H1 (cell line): ENCODE measurements at regions not wholly inside any gene's neighbourhood (a gene's known extent, or its start where the extent isn't known, plus 50 kb on each side); places are given as distances from the start of the nearest gene placed in this dataset.

ENCODE experiments used
- CTCF ChIA-PET: fragments of 300-600 bp; sonication (Branson Sonifier 250); formaldehyde crosslinking; loops from one replicate; lab custom pipeline; 2021; ENCODE audit not compliant: partially characterized antibody; lab: Charles Lee
- POLR2A ChIA-PET: fragments of 300-600 bp; sonication (Branson Sonifier 250); formaldehyde crosslinking; loops from one replicate; lab custom pipeline; 2021; ENCODE audit warnings: inconsistent platforms; ENCODE audit not compliant: partially characterized antibody; lab: Charles Lee
- DNase-seq, 2 experiments: peaks; one replicate each; pipeline versions ENCODE4 v3.0.0 to v3.0.0-alpha.2; 2010 to 2022; ENCODE audit warnings: low spot score in 2 of 2, low read depth in 1 of 2, mixed read lengths in 1 of 2
- FAIRE-seq: peaks from 2 replicates; lab custom pipeline; 2011; peaks lifted over from hg19 to GRCh38; lab: Jason Lieb, UNC
- H2AFZ ChIP-seq: 2 replicates; pipeline ENCODE4 v1.8.1; 2012; ENCODE audit warnings: low read length, inconsistent platforms
- H2AK5ac ChIP-seq: 2 replicates; pipeline ENCODE4 v1.6.1; 2013; ENCODE audit warnings: low read depth, low read length
- H2BK120ac ChIP-seq: replicated peaks from 2 replicates; pipeline ENCODE3; 2013; ENCODE audit warnings: low read depth, low read length, inconsistent platforms
- H2BK12ac ChIP-seq: 2 replicates; pipeline ENCODE4 v1.6.1; 2013; ENCODE audit warnings: low read depth, low read length
- H2BK15ac ChIP-seq: 2 replicates; pipeline ENCODE4 v1.6.1; 2013; ENCODE audit warnings: low read length
- H2BK20ac ChIP-seq: 2 replicates; pipeline ENCODE4 v1.6.1; 2013; ENCODE audit warnings: low read length
- H2BK5ac ChIP-seq: 2 replicates; pipeline ENCODE4 v1.6.1; 2013; ENCODE audit warnings: low read depth, low read length
- H3K14ac ChIP-seq: 2 replicates; pipeline ENCODE4 v1.6.1; 2013; ENCODE audit warnings: inconsistent platforms; ENCODE audit not compliant: insufficient read length
- H3K18ac ChIP-seq: 2 replicates; pipeline ENCODE4 v1.6.1; 2013; ENCODE audit warnings: low read length; ENCODE audit errors: extremely low read depth
- H3K23ac ChIP-seq: 2 replicates; pipeline ENCODE4 v1.6.1; 2013; ENCODE audit warnings: inconsistent platforms; ENCODE audit not compliant: insufficient read length
- H3K23me2 ChIP-seq: 2 replicates; pipeline ENCODE4 v1.6.1; 2013; ENCODE audit warnings: low read depth, low read length
- H3K27ac ChIP-seq: 2 replicates; pipeline ENCODE4 v1.6.1; 2011; ENCODE audit warnings: low read depth, low read length, inconsistent platforms
- H3K27me3 ChIP-seq, 4 experiments: replicated peaks in 1 of 4; 1 replicate in 1 of 4; 2 replicates in 3 of 4; pipeline versions ENCODE4 v1.6.1 to v1.8.1; 2011 to 2013; ENCODE audit warnings: low read length in 3 of 4, mild to moderate bottlenecking in 3 of 4, inconsistent platforms in 2 of 4, mixed read lengths in 2 of 4, moderate library complexity in 1 of 4; ENCODE audit not compliant: control insufficient read depth in 3 of 4, insufficient read depth in 3 of 4; ENCODE audit errors: extremely low read depth in 1 of 4
- H3K36me3 ChIP-seq, 4 experiments: 2 replicates each; pipeline versions ENCODE4 v1.6.1 to v1.8.1; 2011 to 2013; ENCODE audit warnings: mild to moderate bottlenecking in 4 of 4, low read length in 3 of 4, moderate library complexity in 2 of 4, control low read depth in 1 of 4, inconsistent platforms in 1 of 4; ENCODE audit not compliant: insufficient read depth in 4 of 4, control insufficient read depth in 2 of 4
- H3K4ac ChIP-seq: replicated peaks from 2 replicates; pipeline ENCODE3; 2013; ENCODE audit warnings: low read length, low read depth, mixed read lengths, inconsistent platforms; ENCODE audit not compliant: insufficient read length
- H3K4me1 ChIP-seq, 4 experiments: replicated peaks in 1 of 4; 1 replicate in 1 of 4; 2 replicates in 3 of 4; pipeline versions ENCODE4 v1.6.1 to v1.8.1; 2011 to 2013; ENCODE audit warnings: low read length in 3 of 4, inconsistent platforms in 2 of 4, mixed read lengths in 1 of 4; ENCODE audit not compliant: insufficient read depth in 4 of 4, control insufficient read depth in 3 of 4
- H3K4me2 ChIP-seq, 2 experiments: 2 replicates each; pipeline versions ENCODE4 v1.6.1 to v1.8.1; 2011 to 2013; ENCODE audit warnings: low read depth in 2 of 2, low read length in 2 of 2, control low read depth in 1 of 2, inconsistent platforms in 1 of 2, mild to moderate bottlenecking in 1 of 2; ENCODE audit not compliant: insufficient read depth in 1 of 2
- H3K4me3 ChIP-seq, 4 experiments: fragments of 200-600, 300-600 bp in 1 of 4; sonication (generic), shearing (Covaris generic), sonication (Bioruptor Twin) in 1 of 4; 2 replicates each; pipeline versions ENCODE4 v1.5.1 to v1.8.1; 2011 to 2016; ENCODE audit warnings: low read length in 4 of 4, low read depth in 3 of 4, control low read depth in 2 of 4, inconsistent platforms in 2 of 4, mild to moderate bottlenecking in 2 of 4, mixed read lengths in 1 of 4, moderate library complexity in 1 of 4; ENCODE audit not compliant: insufficient read depth in 2 of 4; ENCODE audit errors: extremely low read depth in 1 of 4
- H3K56ac ChIP-seq: replicated peaks from 2 replicates; pipeline ENCODE3; 2013; ENCODE audit warnings: low read depth, mild to moderate bottlenecking, mixed read lengths, low read length, inconsistent platforms; ENCODE audit not compliant: insufficient read length
- H3K79me1 ChIP-seq: 2 replicates; pipeline ENCODE4 v1.6.1; 2013; ENCODE audit warnings: low read depth, low read length, control low read depth
- H3K79me2 ChIP-seq, 2 experiments: 2 replicates each; pipeline versions ENCODE4 v1.6.1 to v1.8.1; 2012 to 2013; ENCODE audit warnings: low read length in 2 of 2, mild to moderate bottlenecking in 2 of 2, inconsistent platforms in 1 of 2; ENCODE audit not compliant: insufficient read depth in 2 of 2, control insufficient read depth in 1 of 2
- H3K9ac ChIP-seq, 4 experiments: replicated peaks in 1 of 4; 1 replicate in 1 of 4; 2 replicates in 3 of 4; pipeline versions ENCODE4 v1.6.1 to v1.8.1; 2011 to 2013; ENCODE audit warnings: low read depth in 3 of 4, low read length in 3 of 4, control low read depth in 2 of 4, mild to moderate bottlenecking in 2 of 4, moderate library complexity in 2 of 4, inconsistent platforms in 1 of 4; ENCODE audit errors: extremely low read depth in 1 of 4
- H3K9me3 ChIP-seq, 2 experiments: 2 replicates each; pipeline versions ENCODE4 v1.6.1 to v1.8.1; 2012 to 2013; ENCODE audit warnings: mild to moderate bottlenecking in 2 of 2, moderate library complexity in 2 of 2, control low read depth in 1 of 2, inconsistent platforms in 1 of 2, low read depth in 1 of 2, low read length in 1 of 2, mixed read lengths in 1 of 2; ENCODE audit not compliant: insufficient read depth in 2 of 2
- H4K20me1 ChIP-seq, 2 experiments: replicated peaks in 1 of 2; 2 replicates each; pipeline versions ENCODE3 to v1.8.1; 2011 to 2013; ENCODE audit warnings: inconsistent platforms in 2 of 2, low read length in 2 of 2, mild to moderate bottlenecking in 1 of 2; ENCODE audit not compliant: insufficient read depth in 2 of 2, control insufficient read depth in 1 of 2
- H4K5ac ChIP-seq: 2 replicates; pipeline ENCODE4 v1.6.1; 2013; ENCODE audit warnings: low read length, low read depth, mixed read lengths, inconsistent platforms; ENCODE audit not compliant: insufficient read length
- H4K8ac ChIP-seq: 2 replicates; pipeline ENCODE4 v1.8.0; 2013; ENCODE audit warnings: mild to moderate bottlenecking, moderate library complexity, low read length, inconsistent platforms; ENCODE audit not compliant: insufficient read depth; ENCODE audit errors: extremely low read depth
- H4K91ac ChIP-seq: replicated peaks from 2 replicates; pipeline ENCODE3; 2013; ENCODE audit warnings: low read length, mixed read lengths, inconsistent platforms; ENCODE audit not compliant: insufficient read length
- CTBP2 ChIP-seq: IDR thresholded peaks from 2 replicates; pipeline ENCODE4 v1.7.0; 2011; ENCODE audit warnings: borderline replicate concordance, mild to moderate bottlenecking, moderate library complexity, mixed read lengths, low read length; ENCODE audit not compliant: insufficient read depth, insufficient read length
- JUN ChIP-seq: IDR thresholded peaks from 2 replicates; pipeline ENCODE4 v1.6.1; 2011; ENCODE audit warnings: low read depth, mild to moderate bottlenecking, improper control_type of control experiment, low read length
- POU5F1 ChIP-seq: IDR thresholded peaks from 2 replicates; pipeline ENCODE4 v1.6.1; 2011; ENCODE audit warnings: low read depth, mild to moderate bottlenecking, low read length, moderate library complexity
- RNF2 ChIP-seq: fragments of 200-900, 300-1000 bp; sonication (generic); IDR thresholded peaks from 2 replicates; pipeline ENCODE4 v1.7.1; 2016; ENCODE audit warnings: borderline replicate concordance, low read depth, mild to moderate bottlenecking, antibody characterized with exemption, low read length; ENCODE audit not compliant: poor library complexity, severe bottlenecking; ENCODE audit errors: missing control alignments
- SIRT6 ChIP-seq: IDR thresholded peaks from one replicate; pipeline ENCODE4 v1.7.1; 2012; ENCODE audit warnings: low read length, inconsistent platforms
- SP4 ChIP-seq: IDR thresholded peaks from 2 replicates; pipeline ENCODE4 v1.6.1; 2012; ENCODE audit warnings: low read length, inconsistent platforms
- TAF7 ChIP-seq: optimal IDR thresholded peaks from 2 replicates; pipeline ENCODE3; 2011; ENCODE audit warnings: low read depth, mild to moderate bottlenecking, inconsistent platforms, low read length, moderate library complexity, borderline replicate concordance
- WGBS, 2 experiments: shearing (Covaris generic) in 1 of 2; methylation state at CpG; one replicate each; pipeline versions ENCODE4 v1.1.6 to v1.1.7; 2013 to 2015; ENCODE audit warnings: low lambda C conversion rate in 2 of 2, mixed read lengths in 2 of 2, inconsistent platforms in 1 of 2, low coverage in 1 of 2, missing lambda C conversion rate in 1 of 2; ENCODE audit not compliant: insufficient replicate concordance in 2 of 2, insufficient coverage in 1 of 2, insufficient read length in 1 of 2; ENCODE audit errors: extremely low coverage in 1 of 2, missing lambda C conversion rate in 1 of 2; 5-methylcytosine and 5-hydroxymethylcytosine counted together

DNA sequence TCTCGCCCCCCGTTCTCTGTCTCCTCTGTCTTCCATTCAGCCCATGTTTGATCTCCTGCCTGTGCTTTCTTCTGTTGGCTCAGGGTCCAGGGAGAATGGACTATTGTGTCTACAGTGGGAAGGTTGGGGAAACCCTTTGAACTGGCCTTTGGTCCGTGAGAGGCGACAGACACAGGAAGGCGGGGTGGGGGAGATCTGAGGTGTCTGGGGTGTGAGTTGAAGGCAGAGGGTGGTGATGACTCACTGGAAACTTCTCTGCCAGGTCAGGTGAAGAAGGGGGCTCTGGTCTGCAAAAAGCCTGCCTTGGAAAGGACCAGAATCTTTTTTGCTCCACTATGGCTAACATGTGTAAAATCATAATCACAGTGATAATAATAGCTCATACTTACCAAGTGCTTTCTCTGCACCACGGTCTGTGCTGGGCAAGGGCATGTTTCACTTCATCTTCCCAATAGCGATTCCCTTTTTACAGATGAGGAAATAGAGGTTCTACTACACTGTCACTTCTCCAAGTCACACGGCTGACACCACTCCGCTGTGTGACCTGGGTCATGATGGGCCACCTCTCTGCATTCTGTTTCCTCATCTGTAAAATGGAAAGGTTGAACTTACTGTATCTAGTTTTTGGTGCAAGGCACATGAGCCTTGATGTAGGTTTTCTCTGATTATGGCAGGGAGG lies 99.8 kb upstream of the ALX4 start:
- Histone ChIP-seq H3K14ac (no peak overlapping the region), H2AK5ac (no peak overlapping the region), H4K8ac (no peak overlapping the region), H3K9ac (no peak overlapping the region), H3K56ac (no peak overlapping the region), H3K4me3 (no peak overlapping the region), H2BK120ac (no peak overlapping the region), H4K5ac (no peak overlapping the region), H2BK20ac (no peak overlapping the region), H4K20me1 (no peaks in the 10 kb centered on the region), H3K36me3 (no peaks in the 10 kb centered on the region), H3K9me3 (no peaks in the 10 kb centered on the region), H3K79me1 (no peaks in the 10 kb centered on the region), H3K4me2 (no peak overlapping the region), H3K79me2 (no peaks in the 10 kb centered on the region), H2BK15ac (no peak overlapping the region), H2AFZ (no peak overlapping the region), H3K4ac (no peak overlapping the region), H3K18ac (no peak overlapping the region), H3K23me2 (no peaks in the 10 kb centered on the region), H3K27me3 (no peaks in the 10 kb centered on the region), H3K27ac (no peak overlapping the region), H4K91ac (no peak overlapping the region), H3K23ac (no peak overlapping the region), H2BK5ac (no peak overlapping the region), H3K4me1 (no peaks in the 10 kb centered on the region; a peak in 1 of 7 replicates), H2BK12ac (no peak overlapping the region)
- ChIA-PET CTCF (interaction anchor here (0.8 to 5.5 kb wide), 4 partner anchors 17 to 120 kb away, joined by 3 to 35 read pairs (median 4); no protein-coding TSS in a partner anchor), POLR2A (no interaction called here)
- no peak for TF ChIP-seq POU5F1
- TF ChIP-seq RNF2: no peak
- TF ChIP-seq SP4: no peak
- TF ChIP-seq CTBP2: no peak
- no peak for TF ChIP-seq SIRT6
- no peak for TF ChIP-seq JUN
- TF ChIP-seq TAF7: no peak
- FAIRE-seq (no peak), DNase-seq (no peak)
- WGBS, 2 experiments: 94% methylated on average over 9 of the region's 9 CpGs; no CpG with 5 or more reads in 1 of the 2 experiments
